ENCODE measurements at regions not wholly inside any gene's neighbourhood (a gene's known extent, or its start where the extent isn't known, plus 50 kb on each side); places are given as distances from the start of the nearest gene placed in this dataset.

- ChIA-PET POLR2A (ENCODE audit: unreplicated experiment) (no interaction called here), CTCF (no interaction called here)
- Histone ChIP-seq H3K9me3 (ENCODE audit: insufficient read depth, low read depth) (no peaks in the 10 kb centered on the region), H3K79me2 (ENCODE audit: low read depth) (no peaks in the 10 kb centered on the region), H3K4me2 (no peak overlapping the region), H3K4me1 (replicated peaks; ENCODE audit: insufficient read depth) (no peaks in the 10 kb centered on the region), H3K27ac (no peak overlapping the region), H3K4me3 (no peak overlapping the region), H4K20me1 (ENCODE audit: insufficient read depth) (no peaks in the 10 kb centered on the region), H3K36me3 (ENCODE audit: low read depth) (no peaks in the 10 kb centered on the region), H2AFZ (no peak overlapping the region), H3K27me3 (ENCODE audit: insufficient read depth, low read depth) (no peaks in the 10 kb centered on the region), H3K9me2 (ENCODE audit: insufficient read depth) (no peaks in the 10 kb centered on the region), H3F3A (ENCODE audit: insufficient read depth, low read depth) (no peaks in the 10 kb centered on the region)
- no peak for DNase-seq
- no TSS peak for BruUV-seq (replicated peaks)
- intact Hi-C loops (cut with micrococcal nuclease; ENCODE audit: unreplicated experiment), result no loop called here
- TF ChIP-seq, protein P1, sequence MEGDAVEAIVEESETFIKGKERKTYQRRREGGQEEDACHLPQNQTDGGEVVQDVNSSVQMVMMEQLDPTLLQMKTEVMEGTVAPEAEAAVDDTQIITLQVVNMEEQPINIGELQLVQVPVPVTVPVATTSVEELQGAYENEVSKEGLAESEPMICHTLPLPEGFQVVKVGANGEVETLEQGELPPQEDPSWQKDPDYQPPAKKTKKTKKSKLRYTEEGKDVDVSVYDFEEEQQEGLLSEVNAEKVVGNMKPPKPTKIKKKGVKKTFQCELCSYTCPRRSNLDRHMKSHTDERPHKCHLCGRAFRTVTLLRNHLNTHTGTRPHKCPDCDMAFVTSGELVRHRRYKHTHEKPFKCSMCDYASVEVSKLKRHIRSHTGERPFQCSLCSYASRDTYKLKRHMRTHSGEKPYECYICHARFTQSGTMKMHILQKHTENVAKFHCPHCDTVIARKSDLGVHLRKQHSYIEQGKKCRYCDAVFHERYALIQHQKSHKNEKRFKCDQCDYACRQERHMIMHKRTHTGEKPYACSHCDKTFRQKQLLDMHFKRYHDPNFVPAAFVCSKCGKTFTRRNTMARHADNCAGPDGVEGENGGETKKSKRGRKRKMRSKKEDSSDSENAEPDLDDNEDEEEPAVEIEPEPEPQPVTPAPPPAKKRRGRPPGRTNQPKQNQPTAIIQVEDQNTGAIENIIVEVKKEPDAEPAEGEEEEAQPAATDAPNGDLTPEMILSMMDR (conservative IDR thresholded peaks at IDR 0.05), result no peak
- no peak for TF ChIP-seq EZH2 (IDR thresholded peaks at IDR 0.05; ENCODE audit: low read depth)
Observed at GRCh38 chr4:91990726-91991125, 313.0 kb upstream of the GRID2 start.

DNA sequence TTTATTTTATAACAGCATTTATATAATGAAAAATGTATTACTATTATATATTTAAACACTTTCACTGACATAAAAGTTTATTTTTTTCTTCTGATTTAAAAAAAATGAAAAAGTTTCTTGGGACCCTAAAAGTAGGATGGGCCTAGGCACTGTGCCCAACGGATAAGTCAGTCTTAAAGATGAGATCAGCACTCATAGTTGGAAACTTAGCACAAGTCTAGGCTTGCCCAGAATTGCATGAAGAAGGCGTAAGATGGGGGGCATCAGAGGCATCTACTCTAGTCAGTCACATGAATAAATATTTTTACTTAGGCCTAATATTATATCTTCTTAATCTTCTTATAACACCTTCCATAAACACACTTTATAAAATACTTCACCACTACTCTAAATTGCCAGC is 306.7 kb upstream of the GRID2 start:
- no TSS peak for BruUV-seq (replicated peaks)
- no peak overlapping the region for H3K27ac ChIP-seq
- no peaks in the 10 kb centered on the region for H3K4me1 ChIP-seq (replicated peaks; ENCODE audit: insufficient read depth)
- H3K4me2 ChIP-seq, result no peak overlapping the region
- no peaks in the 10 kb centered on the region for H4K20me1 ChIP-seq (ENCODE audit: insufficient read depth)
- H3F3A ChIP-seq (ENCODE audit: insufficient read depth, low read depth), result no peaks in the 10 kb centered on the region
- H3K9me2 ChIP-seq (ENCODE audit: insufficient read depth), result no peaks in the 10 kb centered on the region
- DNase-seq, result no peak
- POLR2A ChIA-PET (ENCODE audit: unreplicated experiment), result no interaction called here
- intact Hi-C loops (cut with micrococcal nuclease; ENCODE audit: unreplicated experiment), result no loop called here
- H3K9me3 ChIP-seq (ENCODE audit: insufficient read depth, low read depth), result no peaks in the 10 kb centered on the region
- CTCF ChIA-PET, result no interaction called here
- no peak for TF ChIP-seq EZH2 (IDR thresholded peaks at IDR 0.05; ENCODE audit: low read depth)
- TF ChIP-seq, protein P1 (conservative IDR thresholded peaks at IDR 0.05), result no peak
- H3K36me3 ChIP-seq (ENCODE audit: low read depth), result no peaks in the 10 kb centered on the region
- no peaks in the 10 kb centered on the region for H3K79me2 ChIP-seq (ENCODE audit: low read depth)
- H2AFZ ChIP-seq, result no peak overlapping the region
- no peak overlapping the region for H3K4me3 ChIP-seq
- no peaks in the 10 kb centered on the region for H3K27me3 ChIP-seq (ENCODE audit: insufficient read depth, low read depth)

GRCh38 chr4:92012899-92013867 is 290.6 kb upstream of the GRID2 start:
- Histone ChIP-seq H3K9me2 (ENCODE audit: insufficient read depth) (no peaks in the 10 kb centered on the region), H3K4me2 (no peak overlapping the region), H3K9me3 (ENCODE audit: insufficient read depth, low read depth) (no peaks in the 10 kb centered on the region), H3F3A (ENCODE audit: insufficient read depth, low read depth) (no peaks in the 10 kb centered on the region), H2AFZ (no peak overlapping the region), H3K4me3 (no peak overlapping the region), H3K4me1 (replicated peaks; ENCODE audit: insufficient read depth) (no peaks in the 10 kb centered on the region), H4K20me1 (ENCODE audit: insufficient read depth) (no peaks in the 10 kb centered on the region), H3K27ac (no peak overlapping the region), H3K27me3 (ENCODE audit: insufficient read depth, low read depth) (no peaks in the 10 kb centered on the region), H3K36me3 (ENCODE audit: low read depth) (no peaks in the 10 kb centered on the region), H3K79me2 (ENCODE audit: low read depth) (no peaks in the 10 kb centered on the region)
- BruUV-seq (replicated peaks), result no TSS peak
- TF ChIP-seq EZH2 (IDR thresholded peaks at IDR 0.05; ENCODE audit: low read depth), result no peak
- TF ChIP-seq, protein P1 (conservative IDR thresholded peaks at IDR 0.05), result no peak
- no peak for DNase-seq
- CTCF ChIA-PET, result no interaction called here
- POLR2A ChIA-PET (ENCODE audit: unreplicated experiment), result no interaction called here
- intact Hi-C loops (cut with micrococcal nuclease; ENCODE audit: unreplicated experiment), result no loop called here

All from PC-9 (cell line).